GM19025 (cell line): ENCODE measurements at regions not wholly inside any gene's neighbourhood (a gene's known extent, or its start where the extent isn't known, plus 50 kb on each side); places are given as distances from the start of the nearest gene placed in this dataset.
"Not testable (repeated sequence)": the region's sequence is repeated elsewhere in the genome, so short reads cannot be mapped to it uniquely, and the experiment has no call there.

Experiments used
- ATAC-seq: cut with Tn5 transposase; IDR thresholded peaks from one replicate; pipeline ENCODE4 v1.9.1; 2021; ENCODE audit warnings: mild to moderate bottlenecking, low read depth, moderate library complexity; ENCODE audit not compliant: unreplicated experiment

DNA sequence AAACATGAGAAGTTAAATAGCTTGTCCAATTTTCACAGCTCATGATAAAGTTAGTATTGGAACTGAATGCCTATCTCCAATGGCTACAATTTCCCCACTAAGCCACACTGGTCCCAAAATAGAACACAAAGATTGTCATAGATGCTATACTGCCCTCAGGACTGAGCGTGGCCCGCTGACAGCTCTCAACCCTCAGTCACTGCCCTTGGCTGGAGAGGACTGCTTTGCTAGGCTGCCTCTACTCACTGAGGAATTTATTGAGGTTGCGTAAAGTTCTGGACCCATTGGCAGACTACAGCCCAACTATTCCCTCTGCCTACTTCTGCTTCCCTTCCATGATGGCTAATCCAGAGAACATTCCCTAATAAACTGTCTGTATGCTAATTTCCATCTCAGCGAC, 165.5 kb upstream of the BET1 start:
- ATAC-seq: no peak

DNA sequence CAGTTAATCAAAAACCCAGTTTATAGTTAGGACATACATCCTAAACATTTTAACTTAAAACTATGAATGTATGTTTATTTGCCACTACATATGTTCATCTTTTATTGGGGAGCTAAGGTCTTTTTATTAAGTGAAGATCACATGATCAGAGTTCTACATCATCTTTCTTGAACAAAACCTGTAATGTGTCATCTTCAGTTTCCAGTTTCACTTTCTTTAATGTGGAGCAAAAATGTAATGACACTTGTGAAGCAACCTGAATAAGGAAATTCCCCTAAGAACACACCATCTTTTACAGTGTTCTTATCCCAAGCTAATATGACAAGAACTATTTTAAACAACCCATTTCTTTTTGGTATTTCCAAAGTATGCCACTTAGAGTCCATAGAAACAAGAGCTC, 166.7 kb upstream of the BET1 start:
- ATAC-seq: peak; percentile 88

DNA sequence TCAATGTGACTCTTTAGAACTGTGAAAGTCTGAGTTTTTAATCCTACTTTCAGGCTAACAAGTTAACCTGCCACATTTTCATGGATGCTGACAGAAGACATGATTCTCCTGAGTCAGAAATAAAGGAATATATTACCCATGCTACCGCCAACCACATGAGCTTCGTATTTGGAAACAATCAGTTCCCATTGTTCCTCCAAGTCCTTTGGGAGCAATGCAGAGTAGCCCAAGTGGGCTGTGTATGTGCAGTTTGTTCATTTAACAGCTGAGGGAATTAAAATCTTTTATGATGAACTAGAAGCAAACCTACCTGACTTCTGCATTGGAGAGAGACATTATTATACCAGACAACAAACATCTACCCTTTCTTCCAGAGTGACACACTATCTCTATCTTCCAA, 169.3 kb upstream of the BET1 start:
- ATAC-seq: no peak

DNA sequence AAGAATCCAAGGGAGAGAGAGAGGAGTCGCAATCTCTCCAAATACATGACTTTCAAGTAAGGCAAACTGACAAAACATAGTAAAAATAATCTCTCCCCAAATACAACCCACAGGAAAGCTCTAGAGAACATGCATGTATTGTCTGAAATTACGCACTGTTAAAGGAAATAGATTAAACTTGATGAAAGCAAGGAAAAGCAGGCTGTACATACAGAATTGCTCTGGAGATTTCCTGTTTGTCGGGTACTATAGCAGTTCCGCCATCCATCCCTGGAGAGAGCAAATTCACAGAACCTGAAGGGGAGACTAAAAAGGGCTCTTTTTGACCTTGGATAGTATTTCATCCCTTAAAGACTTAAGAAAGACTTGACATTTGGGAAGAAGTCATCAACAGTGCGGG, 170.2 kb upstream of the BET1 start:
- ATAC-seq: no peak

DNA sequence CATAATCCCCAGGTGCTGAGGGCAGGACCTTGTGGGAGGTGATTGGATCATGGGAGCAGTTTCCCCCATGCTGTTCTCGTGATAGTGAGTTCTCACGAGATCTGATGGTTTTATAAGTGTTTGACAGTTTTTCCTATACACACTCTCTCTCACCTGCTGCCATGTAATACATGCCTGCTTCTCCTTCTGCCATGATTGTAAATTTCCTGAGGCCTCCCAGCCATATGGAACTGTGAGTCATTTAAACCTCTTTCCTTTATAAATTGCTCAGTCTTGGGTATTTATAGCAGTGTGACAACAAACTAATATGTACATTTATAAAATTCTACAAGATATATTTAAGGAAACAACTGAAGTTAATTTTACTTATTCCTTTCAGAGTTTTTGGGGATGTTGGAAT, 170.8 kb upstream of the BET1 start:
- no peak for ATAC-seq

DNA sequence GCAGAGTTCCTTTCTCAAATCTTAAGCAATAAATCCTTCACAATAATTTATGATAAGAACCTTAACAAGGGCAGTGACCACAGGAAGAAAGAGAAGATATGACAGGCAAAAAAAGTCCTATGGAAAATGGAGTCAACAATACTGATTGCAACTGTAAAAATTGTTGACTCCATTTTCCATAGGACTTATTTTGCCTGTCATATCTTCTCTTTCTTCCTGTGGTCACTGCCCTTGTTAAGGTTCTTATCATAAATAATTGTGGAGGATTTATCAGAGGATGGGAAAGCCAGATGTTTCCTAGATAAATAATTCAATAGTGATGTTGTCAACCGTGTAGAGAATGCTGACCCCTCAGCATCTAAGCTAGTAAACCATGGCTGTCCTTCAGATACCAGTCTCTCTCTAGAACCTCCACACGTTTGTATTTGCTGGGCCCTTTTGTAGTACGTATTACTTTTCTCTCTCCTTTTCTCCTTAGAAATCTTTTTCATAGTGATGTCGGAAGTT, 172.6 kb upstream of the BET1 start:
- ATAC-seq: no peak

DNA sequence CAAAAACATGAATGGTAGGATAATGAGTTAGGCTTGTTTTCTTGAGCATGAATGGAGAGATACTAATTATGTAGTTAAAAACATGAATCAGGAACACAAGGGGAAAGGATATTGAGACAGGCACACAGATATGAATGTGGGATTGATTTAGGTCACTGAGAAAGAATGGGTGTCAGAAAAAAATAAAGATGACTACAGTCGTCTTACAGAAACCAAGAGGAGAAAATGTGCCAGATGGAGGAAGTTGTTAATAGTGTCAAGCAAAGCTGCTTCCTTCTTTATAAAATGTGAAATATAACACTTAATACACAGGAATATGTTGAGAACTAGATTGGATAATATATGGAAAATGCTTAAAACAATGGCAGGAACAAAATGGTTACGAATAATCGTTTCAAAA, 173.3 kb upstream of the BET1 start:
- no peak for ATAC-seq

DNA sequence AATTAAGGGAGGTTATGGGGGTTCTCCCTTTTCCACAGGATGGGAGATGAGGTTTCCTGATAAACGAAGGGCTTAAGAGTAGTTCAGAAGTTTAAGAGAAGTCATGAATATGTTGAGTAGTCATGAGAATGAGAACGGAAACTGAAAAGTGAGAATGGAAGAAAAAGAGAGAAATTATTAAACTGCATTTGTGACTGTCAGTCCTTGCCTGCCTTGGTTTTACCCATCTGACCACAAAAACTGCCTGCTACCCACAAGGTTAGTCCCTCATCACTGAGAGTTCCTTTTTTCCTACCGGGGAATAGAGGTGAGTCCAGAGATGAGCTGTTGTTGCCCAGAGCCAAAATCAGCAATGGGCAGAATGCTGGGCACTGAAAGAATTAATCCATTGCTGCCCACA, 174.1 kb upstream of the BET1 start:
- peak; percentile 96 for ATAC-seq

DNA sequence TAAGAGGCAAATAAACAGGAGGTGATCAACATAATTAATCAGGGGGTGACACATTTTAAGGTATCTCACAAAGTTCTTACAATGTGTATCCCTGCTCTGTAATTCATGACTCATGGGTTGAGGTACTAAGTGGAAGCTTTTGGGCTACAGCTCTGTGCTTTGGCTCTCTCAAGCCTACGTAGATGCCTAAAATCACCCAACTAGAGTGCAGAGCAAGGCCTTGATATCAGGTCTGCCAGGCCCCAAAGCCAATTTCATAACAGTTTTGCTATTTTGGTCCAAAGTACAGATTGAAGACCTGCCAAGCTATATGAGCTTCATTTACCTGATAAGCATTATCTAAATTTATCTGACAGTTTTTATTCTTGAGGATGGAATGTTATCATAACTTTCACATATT, 175.3 kb upstream of the BET1 start:
- ATAC-seq: no peak

DNA sequence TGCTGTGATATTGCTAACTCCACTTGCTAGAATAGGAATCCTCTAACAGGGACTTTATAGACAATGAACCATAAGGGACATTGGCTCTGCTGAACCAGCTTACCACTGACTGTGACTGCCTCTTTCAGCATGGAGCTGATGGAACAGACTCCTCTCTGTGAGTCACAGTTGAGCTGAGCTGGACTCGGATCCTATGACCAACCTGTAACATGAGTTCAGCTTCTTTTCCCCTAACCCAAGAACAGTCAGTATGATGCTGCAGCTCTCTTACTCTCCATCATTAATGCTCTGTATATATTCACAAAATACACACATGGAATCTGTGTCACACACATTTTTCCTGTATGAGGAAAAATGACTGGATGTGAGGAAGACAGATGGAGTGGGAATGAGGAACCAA, 177.9 kb upstream of the BET1 start:
- ATAC-seq: no peak

DNA sequence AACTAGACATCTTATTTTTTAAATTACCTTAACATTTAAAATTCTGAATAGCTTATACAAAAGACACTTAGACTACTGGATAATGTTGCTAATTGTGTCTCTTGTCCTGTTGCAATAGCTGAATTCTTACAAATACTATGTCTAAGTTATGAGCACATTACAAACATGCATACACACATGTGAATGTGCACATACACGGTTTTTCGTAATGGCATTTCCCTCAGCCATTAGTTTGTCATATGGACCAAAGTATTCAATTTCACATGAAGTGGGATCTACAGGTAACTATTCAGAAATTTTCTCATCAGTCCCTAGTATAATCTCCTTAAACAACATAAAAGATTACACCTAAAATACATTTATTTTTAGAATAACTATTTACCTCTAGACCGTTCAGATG, 178.6 kb upstream of the BET1 start:
- ATAC-seq: no peak

DNA sequence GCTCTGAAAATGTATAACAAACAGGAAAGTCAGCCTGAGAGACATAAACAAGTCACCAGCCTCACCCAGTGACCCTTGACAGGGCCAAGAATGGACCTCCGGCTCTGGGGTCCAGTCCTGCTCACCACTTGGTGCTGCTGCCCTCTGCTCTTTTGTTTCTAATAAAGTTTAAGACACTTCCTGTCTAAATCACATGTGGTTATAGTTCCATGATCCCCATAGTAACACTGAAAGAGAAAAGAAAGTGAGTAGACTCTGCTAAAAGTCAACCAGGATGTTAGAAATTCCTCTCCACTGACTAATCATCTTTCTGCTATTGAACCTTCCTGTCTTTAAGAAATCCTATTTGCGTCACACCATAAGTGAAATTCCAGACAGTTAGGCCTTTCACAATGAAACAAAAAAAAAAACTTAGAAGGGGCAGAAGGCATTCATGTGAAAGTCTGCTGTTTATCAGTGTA, 179.2 kb upstream of the BET1 start:
- no peak for ATAC-seq

DNA sequence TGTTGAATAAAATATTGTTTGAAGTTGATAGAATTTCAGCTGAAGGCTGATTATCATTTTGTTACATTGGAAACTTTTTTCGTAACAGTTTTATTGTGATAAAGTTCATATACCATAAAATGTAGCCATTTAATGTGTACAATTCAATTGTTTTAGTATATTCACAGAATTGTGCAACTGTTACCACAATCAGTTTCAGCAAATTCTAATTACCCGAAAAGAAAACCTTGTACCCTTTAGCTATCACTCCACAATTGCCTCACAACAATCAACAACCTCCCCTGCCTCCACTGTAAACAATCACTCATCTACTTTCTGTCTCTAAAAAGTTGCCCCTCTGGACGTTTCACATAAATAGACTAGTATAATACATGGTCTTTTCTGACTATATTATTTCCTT, 179.7 kb upstream of the BET1 start:
- no peak for ATAC-seq

DNA sequence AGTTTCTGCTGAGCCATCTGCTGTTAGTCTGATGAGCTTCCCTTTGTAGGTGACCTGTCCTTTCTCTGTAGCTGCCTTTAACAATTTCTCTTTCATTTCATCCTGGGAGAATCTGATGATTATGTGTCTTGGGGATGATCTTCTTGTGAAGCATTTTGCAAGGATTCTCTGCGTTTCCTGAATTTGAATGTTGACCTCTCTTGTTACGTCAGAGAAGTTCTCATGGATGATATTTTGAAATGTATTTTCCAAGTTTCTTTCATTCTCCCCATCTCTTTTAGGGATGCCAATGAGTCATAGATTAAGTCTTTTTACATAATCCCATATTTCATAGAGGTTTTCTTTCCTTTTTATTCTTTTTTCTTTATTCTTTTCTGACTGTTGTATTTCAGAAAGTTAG, 184.2 kb upstream of the BET1 start:
- no peak for ATAC-seq

DNA sequence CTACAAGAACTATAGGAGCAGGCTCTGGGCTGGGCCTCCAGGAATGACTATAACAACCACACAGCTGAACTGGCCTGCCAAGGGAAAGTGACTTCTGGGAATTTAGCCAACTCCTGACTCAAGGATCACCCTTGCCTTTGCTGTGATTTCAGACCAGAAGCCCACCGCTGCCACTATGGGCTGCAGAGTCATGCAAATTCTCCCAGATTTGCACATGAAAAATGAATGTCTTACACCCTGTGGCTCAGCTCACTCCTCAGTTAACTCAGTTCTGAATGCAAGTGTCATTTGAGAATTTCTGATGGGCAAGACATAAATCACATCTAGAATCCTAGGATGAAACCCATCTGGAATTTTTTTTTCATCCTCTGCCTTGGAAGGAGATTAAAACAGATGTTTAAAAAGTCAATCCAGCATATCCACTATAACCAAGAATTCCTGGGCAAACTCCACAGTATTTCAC, 186.5 kb upstream of the BET1 start:
- ATAC-seq: no peak

DNA sequence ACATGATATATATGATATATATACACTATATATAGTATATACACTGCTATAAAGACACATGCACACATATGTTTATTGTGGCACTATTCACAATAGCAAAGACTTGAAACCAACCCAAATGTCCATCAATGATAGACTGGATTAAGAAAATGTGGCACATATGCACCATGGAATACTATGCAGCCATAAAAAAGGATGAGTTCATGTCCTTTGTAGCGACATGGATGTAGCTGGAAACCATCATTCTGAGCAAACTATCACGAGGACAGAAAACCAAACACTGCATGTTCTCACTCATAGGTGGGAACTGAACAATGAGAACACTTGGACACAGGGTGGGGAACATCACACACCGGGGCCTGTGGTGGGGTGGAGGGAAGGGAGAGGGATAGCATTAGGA, 190.3 kb upstream of the BET1 start:
- ATAC-seq: not testable (repeated sequence)

DNA sequence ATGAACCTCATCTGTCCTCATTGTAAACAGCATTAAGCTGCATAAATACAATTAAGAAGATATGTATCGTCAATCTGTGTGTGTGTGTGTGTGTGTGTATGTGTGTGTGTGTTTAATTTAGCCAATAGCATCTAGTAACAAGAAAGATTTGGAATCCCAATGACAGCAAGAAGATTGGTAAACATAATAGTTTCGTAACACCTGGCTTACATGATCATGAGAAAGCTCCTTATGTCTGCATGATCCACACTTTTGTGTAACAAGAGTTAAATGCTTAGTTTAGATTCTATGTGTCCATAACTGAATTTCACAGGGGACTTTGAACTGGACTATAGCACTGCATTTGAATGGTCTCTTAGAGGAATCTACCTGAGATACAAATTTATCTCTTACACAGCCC, 191.0 kb upstream of the BET1 start:
- no peak for ATAC-seq

DNA sequence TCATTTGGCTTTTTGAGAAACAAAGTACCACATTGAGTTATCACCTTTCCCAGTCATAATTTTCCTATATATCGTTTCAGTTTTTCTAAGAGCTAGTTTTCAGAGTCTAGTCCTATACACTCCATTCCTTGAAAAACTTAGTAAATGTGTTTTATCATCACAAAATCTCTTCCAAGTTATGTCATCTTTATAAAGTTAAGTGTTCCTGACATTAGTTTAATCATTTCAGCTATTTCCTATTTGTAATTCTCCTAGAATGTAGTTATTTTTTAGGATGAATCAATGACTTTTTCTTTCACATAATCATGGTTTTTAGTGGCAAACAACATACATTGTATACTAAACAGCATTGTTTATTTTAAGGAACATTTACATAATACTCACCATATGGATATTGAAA, 191.7 kb upstream of the BET1 start:
- ATAC-seq: no peak

DNA sequence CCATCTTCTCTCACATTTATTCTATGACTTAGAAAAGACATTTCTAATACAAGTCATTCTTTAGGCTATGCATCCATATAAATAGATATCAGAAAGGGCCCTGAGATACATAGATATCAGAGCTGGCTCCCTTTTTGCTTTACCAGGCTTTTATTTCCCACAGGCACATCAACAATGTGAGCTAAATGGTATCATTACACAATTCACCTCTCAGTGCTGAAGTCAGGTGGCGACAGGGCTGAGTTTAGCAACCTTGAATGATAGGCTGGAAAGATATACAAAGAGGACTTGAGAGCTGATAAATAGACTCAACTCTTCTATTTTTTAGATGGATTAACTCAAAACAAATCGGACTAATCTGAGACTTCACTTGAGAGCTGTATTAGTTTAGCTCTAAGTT, 189.2 kb upstream of the COL1A2 start:
- ATAC-seq: no peak

DNA sequence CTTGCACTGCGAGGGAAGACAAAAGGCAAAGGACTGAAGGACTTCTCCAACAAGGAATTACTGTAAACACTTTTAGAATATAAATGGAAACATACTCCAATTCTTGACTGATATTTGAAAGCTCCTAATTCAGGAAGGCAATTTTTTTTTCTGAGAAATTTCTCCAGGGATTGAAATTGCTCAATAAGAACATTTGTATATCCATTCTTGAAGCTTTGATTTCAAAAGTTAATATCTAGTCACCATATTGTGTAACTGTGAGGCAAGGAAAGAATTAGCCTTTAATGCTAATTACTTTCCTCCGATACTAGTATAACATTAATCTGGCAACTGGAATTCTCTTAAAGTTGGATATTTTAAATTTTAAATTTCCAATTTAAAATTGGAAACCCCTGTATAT, 188.4 kb upstream of the COL1A2 start:
- no peak for ATAC-seq

DNA sequence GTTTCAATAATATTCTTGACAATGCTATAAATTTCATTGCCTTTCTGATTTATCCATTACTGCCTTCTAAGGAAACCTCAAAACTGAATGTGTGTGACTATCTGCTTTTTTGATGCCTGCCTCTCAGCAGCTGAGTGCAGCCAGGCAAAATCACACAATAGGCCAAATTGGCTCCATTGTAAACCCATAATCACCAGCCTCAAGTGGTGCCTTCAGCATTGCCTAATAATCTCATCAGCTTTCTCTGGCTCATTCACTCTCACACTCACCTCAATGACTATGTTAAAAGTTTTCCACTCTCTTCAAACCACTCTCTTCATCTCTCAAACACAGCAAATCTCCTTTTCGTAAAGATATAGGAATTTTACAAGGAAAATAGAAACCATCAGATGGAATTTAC, 182.5 kb upstream of the COL1A2 start:
- ATAC-seq: no peak

DNA sequence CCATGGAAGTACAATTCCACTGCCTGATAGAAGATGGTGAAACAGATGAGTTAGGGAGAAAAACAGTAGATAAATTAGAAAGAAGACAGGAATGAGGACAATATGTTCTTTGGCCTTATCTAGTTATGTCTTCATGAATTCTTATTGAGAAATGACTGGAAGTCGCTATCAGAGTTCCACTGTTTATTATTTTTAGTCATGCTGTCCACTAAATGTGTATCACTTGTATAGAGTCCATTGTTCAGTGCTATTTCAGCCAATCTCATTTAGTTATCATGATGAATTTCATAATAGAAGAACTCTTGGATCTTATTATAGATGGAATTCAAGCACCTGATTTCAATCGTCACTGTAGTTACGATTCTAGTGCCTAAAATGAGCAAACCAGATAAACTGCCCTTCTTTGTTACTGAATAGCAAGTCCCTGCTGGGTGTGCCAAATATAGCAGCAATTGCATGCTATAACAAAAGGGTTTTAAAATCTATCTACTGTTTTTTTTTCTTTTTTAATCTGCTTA, 177.7 kb upstream of the COL1A2 start:
- no peak for ATAC-seq

DNA sequence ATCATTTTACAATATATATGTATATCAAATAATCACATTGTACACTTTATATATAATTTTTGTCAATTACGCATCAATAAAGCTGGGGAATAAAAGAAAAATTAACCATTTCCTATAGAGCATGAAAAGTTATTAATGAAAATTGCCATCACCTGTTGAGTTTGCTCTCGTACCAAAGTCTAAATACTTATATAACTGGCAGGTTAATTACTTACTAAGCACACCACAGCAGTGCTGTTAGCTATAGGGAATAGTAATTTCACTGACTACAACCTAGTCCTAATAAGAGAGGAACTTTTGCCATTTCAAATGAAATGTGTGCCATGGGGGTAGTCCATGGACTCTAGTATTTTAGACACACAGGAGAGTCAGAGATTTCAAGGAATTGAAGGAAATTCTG, 176.9 kb upstream of the COL1A2 start:
- ATAC-seq: no peak
